SK-N-SH (cell line): ENCODE measurements at regions not wholly inside any gene's neighbourhood (a gene's known extent, or its start where the extent isn't known, plus 50 kb on each side); places are given as distances from the start of the nearest gene placed in this dataset.

Source experiments
- CTCF ChIA-PET: fragments of 300-600, 350-600 bp; formaldehyde crosslinking; extraction: SDS; loops from one replicate; lab custom pipeline; 2021; lab: Yijun Ruan, JAX
- POLR2A ChIA-PET: fragments of 350-600 bp; sonication (Branson Sonifier 250); formaldehyde crosslinking; extraction: SDS; loops from one replicate; lab custom pipeline; 2020; ENCODE audit warnings: antibody characterized with exemption, inconsistent platforms; lab: Yijun Ruan, JAX
- DNase-seq: peaks from one replicate; pipeline ENCODE4 v3.0.0; 2012
- H2AFZ ChIP-seq: fragments of 200-600 bp; sonication (generic); 2 replicates; pipeline ENCODE4 v1.8.1; 2016; ENCODE audit warnings: antibody characterized with exemption, mild to moderate bottlenecking, low read depth
- H3F3A ChIP-seq: fragments of 200-600 bp; sonication (generic); replicated peaks from 2 replicates; pipeline ENCODE3; 2016; ENCODE audit warnings: antibody characterized with exemption, mild to moderate bottlenecking; ENCODE audit not compliant: insufficient read depth
- H3K27ac ChIP-seq, 2 experiments: fragments of 200-500 bp in 1 of 2; fragments of 200-600 bp in 1 of 2; sonication (Bioruptor generic) in 1 of 2; sonication (generic), shearing (Covaris generic) in 1 of 2; 2 replicates each; pipeline versions ENCODE4 v1.5.1 to v1.6.1; 2014 to 2016; ENCODE audit warnings: low read depth in 2 of 2, inconsistent platforms in 1 of 2, low read length in 1 of 2, mild to moderate bottlenecking in 1 of 2, mixed read lengths in 1 of 2
- H3K27me3 ChIP-seq: fragments of 200-600 bp; sonication (generic), shearing (Covaris generic); 2 replicates; pipeline ENCODE4 v1.6.1; 2016; ENCODE audit warnings: mixed run types; ENCODE audit not compliant: insufficient read depth
- H3K36me3 ChIP-seq, 2 experiments: fragments of 200-500 bp in 1 of 2; fragments of 200-600 bp in 1 of 2; sonication (Bioruptor generic) in 1 of 2; sonication (generic) in 1 of 2; replicated peaks in 1 of 2; 2 replicates each; pipeline versions ENCODE3 to v1.5.1; 2014 to 2016; ENCODE audit warnings: low read length in 1 of 2, mild to moderate bottlenecking in 1 of 2; ENCODE audit not compliant: insufficient read depth in 2 of 2, control insufficient read depth in 1 of 2
- H3K4me1 ChIP-seq, 2 experiments: fragments of 200-500 bp in 1 of 2; fragments of 200-600 bp in 1 of 2; sonication (Bioruptor generic) in 1 of 2; sonication (generic), shearing (Covaris generic) in 1 of 2; 2 replicates each; pipeline versions ENCODE4 v1.5.1 to v1.6.1; 2014 to 2016; ENCODE audit warnings: low read depth in 1 of 2, low read length in 1 of 2, mixed run types in 1 of 2; ENCODE audit not compliant: insufficient read depth in 2 of 2, control insufficient read depth in 1 of 2
- H3K4me2 ChIP-seq: fragments of 200-600 bp; sonication (generic), shearing (Covaris generic); 2 replicates; pipeline ENCODE4 v1.6.1; 2017; ENCODE audit warnings: mixed run types
- H3K4me3 ChIP-seq, 2 experiments: fragments of 200-500 bp in 1 of 2; fragments of 200-600 bp in 1 of 2; sonication (Bioruptor generic) in 1 of 2; sonication (generic), shearing (Covaris generic) in 1 of 2; 2 replicates each; pipeline versions ENCODE4 v1.5.1 to v1.8.1; 2014 to 2016; ENCODE audit warnings: low read depth in 2 of 2, inconsistent platforms in 1 of 2, low read length in 1 of 2, mild to moderate bottlenecking in 1 of 2, mixed read lengths in 1 of 2, moderate library complexity in 1 of 2
- H3K79me2 ChIP-seq: fragments of 200-600 bp; sonication (generic); 2 replicates; pipeline ENCODE4 v1.8.1; 2017; ENCODE audit warnings: mild to moderate bottlenecking; ENCODE audit not compliant: insufficient read depth
- H3K9ac ChIP-seq: fragments of 200-600 bp; sonication (generic); 2 replicates; pipeline ENCODE4 v1.6.1; 2017; ENCODE audit warnings: mixed run types
- H3K9me2 ChIP-seq: fragments of 200-600 bp; sonication (generic); 2 replicates; pipeline ENCODE4 v1.6.1; 2017; ENCODE audit warnings: mixed run types
- H3K9me3 ChIP-seq: fragments of 200-600 bp; sonication (generic); 2 replicates; pipeline ENCODE4 v1.6.1; 2017; ENCODE audit warnings: mixed run types, mild to moderate bottlenecking, moderate library complexity
- H4K20me1 ChIP-seq: fragments of 200-600 bp; sonication (generic); 2 replicates; pipeline ENCODE4 v1.6.1; 2017; ENCODE audit warnings: mild to moderate bottlenecking, mixed run types; ENCODE audit not compliant: insufficient read depth
- ELF1 ChIP-seq: IDR thresholded peaks from 2 replicates; pipeline ENCODE4 v1.4.0; 2012
- EP300 ChIP-seq, 2 experiments: IDR thresholded peaks; 2 replicates each; pipeline versions ENCODE4 v1.4.0 to v1.6.1; 2012; ENCODE audit warnings: borderline replicate concordance in 1 of 2, low read depth in 1 of 2, low read length in 1 of 2
- FOSL2 ChIP-seq: IDR thresholded peaks from 2 replicates; pipeline ENCODE4 v1.4.0; 2012; ENCODE audit warnings: low read depth, mild to moderate bottlenecking, moderate library complexity, borderline replicate concordance
- GABPA ChIP-seq: IDR thresholded peaks from 2 replicates; pipeline ENCODE4 v1.4.0; 2012; ENCODE audit warnings: low read depth, mild to moderate bottlenecking
- GATA2 ChIP-seq: sonication (generic); formaldehyde crosslinking; IDR thresholded peaks from 2 replicates; pipeline ENCODE4 v1.5.0; 2020; ENCODE audit warnings: mild to moderate bottlenecking, missing genetic modification reagents
- JUND ChIP-seq: IDR thresholded peaks from 2 replicates; pipeline ENCODE4 v1.4.0; 2012
- MXI1 ChIP-seq: IDR thresholded peaks from 2 replicates; pipeline ENCODE4 v1.6.1; 2012; ENCODE audit warnings: mild to moderate bottlenecking, low read depth, low read length, improper control_type of control experiment
- NRF1 ChIP-seq: IDR thresholded peaks from 2 replicates; pipeline ENCODE4 v1.6.1; 2012; ENCODE audit warnings: low read depth, mild to moderate bottlenecking, low read length
- RXRA ChIP-seq: IDR thresholded peaks from 2 replicates; pipeline ENCODE4 v1.4.0; 2012; ENCODE audit warnings: low read depth, mild to moderate bottlenecking, borderline replicate concordance
- TAF1 ChIP-seq: IDR thresholded peaks from 2 replicates; pipeline ENCODE4 v1.6.1; 2012; ENCODE audit warnings: low read depth, mild to moderate bottlenecking, low read length, moderate library complexity, borderline replicate concordance
- TEAD4 ChIP-seq: IDR thresholded peaks from 2 replicates; pipeline ENCODE4 v1.4.0; 2012; ENCODE audit warnings: mild to moderate bottlenecking, borderline replicate concordance; ENCODE audit not compliant: insufficient read depth
- WGBS: methylation state at CpG from one replicate; pipeline ENCODE4 v1.1.6; 2017; ENCODE audit warnings: low lambda C conversion rate; 5-methylcytosine and 5-hydroxymethylcytosine counted together
- TF ChIP-seq, protein P1 (sequence below): IDR thresholded peaks from 2 replicates; pipeline ENCODE4 v1.6.1; 2012; ENCODE audit warnings: mild to moderate bottlenecking, low read depth, low read length, moderate library complexity
- TF ChIP-seq, protein P2 (sequence below): fragments of 150-350 bp; IDR thresholded peaks from 2 replicates; pipeline ENCODE4 v1.6.1; 2016; ENCODE audit warnings: mild to moderate bottlenecking, low read depth, low read length
- TF ChIP-seq, protein P3 (sequence below): IDR thresholded peaks from 2 replicates; pipeline ENCODE4 v1.4.0; 2012; ENCODE audit warnings: low read depth, borderline replicate concordance

DNA sequence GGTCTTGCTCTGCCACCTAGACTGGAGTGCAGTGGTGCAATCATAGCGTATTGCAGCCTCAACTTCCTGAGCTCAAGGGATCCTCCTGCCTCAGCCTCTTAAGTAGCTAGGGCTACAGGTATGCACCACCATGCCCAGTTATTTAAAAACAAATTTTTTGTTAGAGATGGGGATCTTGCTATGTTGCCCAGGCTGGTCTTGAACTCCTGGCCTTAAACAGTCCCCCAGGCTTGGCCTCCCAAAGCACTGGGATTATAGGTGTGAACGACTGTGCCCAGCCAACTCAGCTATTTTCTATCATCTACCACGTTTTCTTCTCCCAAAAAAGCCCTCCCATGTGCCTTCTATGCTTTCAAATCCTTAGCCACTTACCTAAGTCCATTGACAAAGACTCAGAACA lies 243.7 kb upstream of the SOX4 start (continued):
- TF ChIP-seq, protein P1, sequence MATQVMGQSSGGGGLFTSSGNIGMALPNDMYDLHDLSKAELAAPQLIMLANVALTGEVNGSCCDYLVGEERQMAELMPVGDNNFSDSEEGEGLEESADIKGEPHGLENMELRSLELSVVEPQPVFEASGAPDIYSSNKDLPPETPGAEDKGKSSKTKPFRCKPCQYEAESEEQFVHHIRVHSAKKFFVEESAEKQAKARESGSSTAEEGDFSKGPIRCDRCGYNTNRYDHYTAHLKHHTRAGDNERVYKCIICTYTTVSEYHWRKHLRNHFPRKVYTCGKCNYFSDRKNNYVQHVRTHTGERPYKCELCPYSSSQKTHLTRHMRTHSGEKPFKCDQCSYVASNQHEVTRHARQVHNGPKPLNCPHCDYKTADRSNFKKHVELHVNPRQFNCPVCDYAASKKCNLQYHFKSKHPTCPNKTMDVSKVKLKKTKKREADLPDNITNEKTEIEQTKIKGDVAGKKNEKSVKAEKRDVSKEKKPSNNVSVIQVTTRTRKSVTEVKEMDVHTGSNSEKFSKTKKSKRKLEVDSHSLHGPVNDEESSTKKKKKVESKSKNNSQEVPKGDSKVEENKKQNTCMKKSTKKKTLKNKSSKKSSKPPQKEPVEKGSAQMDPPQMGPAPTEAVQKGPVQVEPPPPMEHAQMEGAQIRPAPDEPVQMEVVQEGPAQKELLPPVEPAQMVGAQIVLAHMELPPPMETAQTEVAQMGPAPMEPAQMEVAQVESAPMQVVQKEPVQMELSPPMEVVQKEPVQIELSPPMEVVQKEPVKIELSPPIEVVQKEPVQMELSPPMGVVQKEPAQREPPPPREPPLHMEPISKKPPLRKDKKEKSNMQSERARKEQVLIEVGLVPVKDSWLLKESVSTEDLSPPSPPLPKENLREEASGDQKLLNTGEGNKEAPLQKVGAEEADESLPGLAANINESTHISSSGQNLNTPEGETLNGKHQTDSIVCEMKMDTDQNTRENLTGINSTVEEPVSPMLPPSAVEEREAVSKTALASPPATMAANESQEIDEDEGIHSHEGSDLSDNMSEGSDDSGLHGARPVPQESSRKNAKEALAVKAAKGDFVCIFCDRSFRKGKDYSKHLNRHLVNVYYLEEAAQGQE: no peak
- no peak for TF ChIP-seq TAF1
- no peak for TF ChIP-seq MXI1
- no peak for TF ChIP-seq EP300 (IDR thresholded peaks at IDR 0.05; ENCODE audit: borderline replicate concordance in 1 of 2, low read depth in 1 of 2, low read length in 1 of 2)
- no peak for TF ChIP-seq JUND

DNA sequence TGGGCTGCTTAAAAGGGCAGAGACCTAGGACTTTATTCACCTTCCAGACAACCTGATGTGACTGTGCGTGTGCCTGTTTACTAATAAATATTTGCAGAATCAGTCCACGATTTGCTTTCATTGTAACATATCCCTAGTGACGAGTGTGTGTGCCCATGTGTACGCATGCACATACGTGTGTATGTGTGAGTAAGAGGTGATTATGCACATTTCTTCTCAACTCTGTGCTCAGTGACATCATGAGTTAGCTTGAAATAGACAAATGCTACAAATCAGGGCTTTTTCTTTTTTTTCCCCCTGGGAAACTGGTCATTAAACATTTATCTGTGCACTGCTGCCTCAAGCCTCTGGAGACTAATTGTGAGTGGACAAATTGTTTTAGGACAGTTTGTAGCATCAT lies 242.6 kb upstream of the SOX4 start:
- H3K27ac ChIP-seq: no peak overlapping the region
- no peaks in the 10 kb centered on the region for H4K20me1 ChIP-seq
- no peaks in the 10 kb centered on the region for H3K36me3 ChIP-seq
- TF ChIP-seq MXI1: no peak
- no peak for TF ChIP-seq RXRA
- TF ChIP-seq ELF1: no peak
- TF ChIP-seq, protein P2, sequence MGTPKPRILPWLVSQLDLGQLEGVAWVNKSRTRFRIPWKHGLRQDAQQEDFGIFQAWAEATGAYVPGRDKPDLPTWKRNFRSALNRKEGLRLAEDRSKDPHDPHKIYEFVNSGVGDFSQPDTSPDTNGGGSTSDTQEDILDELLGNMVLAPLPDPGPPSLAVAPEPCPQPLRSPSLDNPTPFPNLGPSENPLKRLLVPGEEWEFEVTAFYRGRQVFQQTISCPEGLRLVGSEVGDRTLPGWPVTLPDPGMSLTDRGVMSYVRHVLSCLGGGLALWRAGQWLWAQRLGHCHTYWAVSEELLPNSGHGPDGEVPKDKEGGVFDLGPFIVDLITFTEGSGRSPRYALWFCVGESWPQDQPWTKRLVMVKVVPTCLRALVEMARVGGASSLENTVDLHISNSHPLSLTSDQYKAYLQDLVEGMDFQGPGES: no peak
- TF ChIP-seq TEAD4: no peak
- H3K9ac ChIP-seq: no peak overlapping the region
- H2AFZ ChIP-seq: no peak overlapping the region
- peaks cover 3 to 7% of the 10 kb centered on the region in 2 experiments; a peak in 2 of 4 replicates for H3K4me1 ChIP-seq
- no peaks in the 10 kb centered on the region for H3K79me2 ChIP-seq
- peaks cover 5% of the 10 kb centered on the region for H3F3A ChIP-seq
- WGBS: 85% methylated on average over 5 of the region's 5 CpGs
- no peak overlapping the region for H3K4me3 ChIP-seq
- H3K27me3 ChIP-seq: no peaks in the 10 kb centered on the region
- ChIA-PET CTCF (interaction anchor here (2.5 kb wide), 1 partner anchor 10 kb away, joined by 7 read pairs; no protein-coding TSS in a partner anchor), POLR2A (no interaction called here)
- no peaks in the 10 kb centered on the region for H3K9me2 ChIP-seq
- DNase-seq: no peak
- H3K9me3 ChIP-seq: no peaks in the 10 kb centered on the region
- no peak overlapping the region for H3K4me2 ChIP-seq

DNA sequence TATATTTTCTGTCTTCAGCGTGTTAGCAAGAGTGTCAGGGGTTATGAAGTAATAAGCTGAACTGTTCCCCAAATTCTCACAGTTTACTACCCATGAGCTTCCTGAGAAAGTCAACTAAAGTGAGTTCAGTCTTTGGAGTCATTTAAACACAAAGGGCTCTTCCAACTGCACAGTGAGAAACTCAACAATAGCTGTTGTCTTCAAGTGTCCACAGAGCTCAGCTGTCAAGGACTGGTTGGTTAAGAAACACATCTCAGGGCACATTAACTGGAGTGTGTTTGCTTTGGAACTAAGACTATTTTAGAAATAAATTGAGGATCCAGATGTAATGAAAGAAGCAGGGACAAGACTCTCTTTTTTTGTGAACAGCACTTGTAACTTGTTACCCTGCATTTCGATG lies 241.4 kb upstream of the SOX4 start:
- Histone ChIP-seq H3K79me2 (no peaks in the 10 kb centered on the region), H3K4me3 (no peak overlapping the region), H3K9ac (no peak overlapping the region), H3K4me2 (no peak overlapping the region), H3K27ac (no peak overlapping the region), H3K27me3 (no peaks in the 10 kb centered on the region), H2AFZ (no peak overlapping the region), H3K9me3 (no peaks in the 10 kb centered on the region), H3K36me3 (no peaks in the 10 kb centered on the region), H3K4me1 (peaks cover 3 to 7% of the 10 kb centered on the region in 2 experiments; a peak in 2 of 4 replicates), H3F3A (peaks cover 5% of the 10 kb centered on the region), H4K20me1 (no peaks in the 10 kb centered on the region), H3K9me2 (no peaks in the 10 kb centered on the region)
- TF ChIP-seq NRF1: no peak
- no peak for TF ChIP-seq GATA2 (CRISPR knock-in tag)
- TF ChIP-seq, protein P2: no peak
- no peak for TF ChIP-seq RXRA
- no peak for TF ChIP-seq TEAD4
- TF ChIP-seq, protein P3, sequence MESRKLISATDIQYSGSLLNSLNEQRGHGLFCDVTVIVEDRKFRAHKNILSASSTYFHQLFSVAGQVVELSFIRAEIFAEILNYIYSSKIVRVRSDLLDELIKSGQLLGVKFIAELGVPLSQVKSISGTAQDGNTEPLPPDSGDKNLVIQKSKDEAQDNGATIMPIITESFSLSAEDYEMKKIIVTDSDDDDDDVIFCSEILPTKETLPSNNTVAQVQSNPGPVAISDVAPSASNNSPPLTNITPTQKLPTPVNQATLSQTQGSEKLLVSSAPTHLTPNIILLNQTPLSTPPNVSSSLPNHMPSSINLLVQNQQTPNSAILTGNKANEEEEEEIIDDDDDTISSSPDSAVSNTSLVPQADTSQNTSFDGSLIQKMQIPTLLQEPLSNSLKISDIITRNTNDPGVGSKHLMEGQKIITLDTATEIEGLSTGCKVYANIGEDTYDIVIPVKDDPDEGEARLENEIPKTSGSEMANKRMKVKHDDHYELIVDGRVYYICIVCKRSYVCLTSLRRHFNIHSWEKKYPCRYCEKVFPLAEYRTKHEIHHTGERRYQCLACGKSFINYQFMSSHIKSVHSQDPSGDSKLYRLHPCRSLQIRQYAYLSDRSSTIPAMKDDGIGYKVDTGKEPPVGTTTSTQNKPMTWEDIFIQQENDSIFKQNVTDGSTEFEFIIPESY: no peak
- no peak for TF ChIP-seq GABPA
- no peak for TF ChIP-seq FOSL2
- DNase-seq: no peak
- WGBS: 92% methylated on average over 2 of the region's 2 CpGs
- ChIA-PET CTCF (interaction anchor here (2.5 kb wide), 1 partner anchor 8 kb away, joined by 7 read pairs; no protein-coding TSS in a partner anchor), POLR2A (no interaction called here)
